ENCODE measurements at regions not wholly inside any gene's neighbourhood (a gene's known extent, or its start where the extent isn't known, plus 50 kb on each side); places are given as distances from the start of the nearest gene placed in this dataset.

DNA sequence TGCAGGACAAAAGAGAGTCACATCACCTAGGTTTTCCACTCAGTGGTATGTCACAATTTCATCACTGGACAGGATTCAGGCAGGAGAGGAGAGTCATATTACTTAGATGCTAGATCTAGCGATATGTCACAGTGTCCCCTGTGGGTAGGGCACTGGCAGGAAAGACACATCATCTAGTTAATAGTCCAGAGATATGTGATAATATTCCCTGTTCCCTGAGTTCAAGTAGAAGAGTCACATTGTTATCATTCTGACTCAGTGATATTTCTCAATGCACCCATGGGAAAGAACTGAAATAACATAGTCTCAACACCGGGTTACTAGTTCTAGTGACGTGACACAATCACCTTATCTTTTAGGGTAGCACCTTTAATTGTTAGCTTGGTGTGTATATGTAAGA is 944.0 kb upstream of the TSPY4 start:
- TF ChIP-seq, protein P1, sequence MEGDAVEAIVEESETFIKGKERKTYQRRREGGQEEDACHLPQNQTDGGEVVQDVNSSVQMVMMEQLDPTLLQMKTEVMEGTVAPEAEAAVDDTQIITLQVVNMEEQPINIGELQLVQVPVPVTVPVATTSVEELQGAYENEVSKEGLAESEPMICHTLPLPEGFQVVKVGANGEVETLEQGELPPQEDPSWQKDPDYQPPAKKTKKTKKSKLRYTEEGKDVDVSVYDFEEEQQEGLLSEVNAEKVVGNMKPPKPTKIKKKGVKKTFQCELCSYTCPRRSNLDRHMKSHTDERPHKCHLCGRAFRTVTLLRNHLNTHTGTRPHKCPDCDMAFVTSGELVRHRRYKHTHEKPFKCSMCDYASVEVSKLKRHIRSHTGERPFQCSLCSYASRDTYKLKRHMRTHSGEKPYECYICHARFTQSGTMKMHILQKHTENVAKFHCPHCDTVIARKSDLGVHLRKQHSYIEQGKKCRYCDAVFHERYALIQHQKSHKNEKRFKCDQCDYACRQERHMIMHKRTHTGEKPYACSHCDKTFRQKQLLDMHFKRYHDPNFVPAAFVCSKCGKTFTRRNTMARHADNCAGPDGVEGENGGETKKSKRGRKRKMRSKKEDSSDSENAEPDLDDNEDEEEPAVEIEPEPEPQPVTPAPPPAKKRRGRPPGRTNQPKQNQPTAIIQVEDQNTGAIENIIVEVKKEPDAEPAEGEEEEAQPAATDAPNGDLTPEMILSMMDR (IDR thresholded peaks at IDR 0.05) = no peak
- TF ChIP-seq POLR2A (IDR thresholded peaks at IDR 0.05) = no peak

Data from Peyer's patch (tissue), 4 donors.